ENCODE measurements at regions not wholly inside any gene's neighbourhood (a gene's known extent, or its start where the extent isn't known, plus 50 kb on each side); places are given as distances from the start of the nearest gene placed in this dataset.
A peak's percentile ranks its signal among the peaks of the same experiment; 100 is the strongest.

GRCh38 chr17:21513012-21513570 lies 136.9 kb downstream of the KCNJ12 start:
- DNase-seq (ENCODE audit: extremely low read depth in 1 of 4, low spot score in 3 of 4) (peak; percentile 81 to 88 (median 86)), FAIRE-seq (no peak), ATAC-seq (peak; percentile 83)
- WGBS (ENCODE audit: insufficient coverage, low coverage, missing lambda C conversion rate) = 6% methylated on average over 17 of the region's 24 CpGs
- Histone ChIP-seq H4K20me1 (replicated peaks; ENCODE audit: control insufficient read depth, insufficient read depth, low read length) (no peaks in the 10 kb centered on the region), H3K36me3 (ENCODE audit: control insufficient read depth, insufficient read depth, low read length) (no peaks in the 10 kb centered on the region), H3K4me2 (ENCODE audit: insufficient read depth, low read length) (peak overlapping the region; percentile 56), H3K4me1 (replicated peaks in 1 of 2; ENCODE audit: control insufficient read depth in 2 of 2, insufficient read depth in 2 of 2, low read length in 2 of 2) (peaks cover 0 to 15% of the 10 kb centered on the region in 2 experiments; a peak in 2 of 5 replicates), H3K9me1 (ENCODE audit: control insufficient read depth, insufficient read depth, low read length) (no peaks in the 10 kb centered on the region), H3K9me3 (replicated peaks; ENCODE audit: control insufficient read depth, insufficient read depth, low read depth, low read length) (no peaks in the 10 kb centered on the region), H3K27me3 (ENCODE audit: control insufficient read depth in 2 of 2, insufficient read depth in 2 of 2, low read length in 2 of 2) (no peaks in the 10 kb centered on the region), H3K79me2 (ENCODE audit: control insufficient read depth, insufficient read depth, low read length) (no peaks in the 10 kb centered on the region), H3K4me3 (no peak overlapping the region), H3K9ac (ENCODE audit: insufficient read depth in 1 of 2, low read depth in 2 of 2, low read length in 2 of 2) (peak overlapping the region in 1 of 2 experiments; percentile 79; a peak in 2 of 4 replicates), H2AFZ (ENCODE audit: low read depth, low read length) (peak overlapping the region; percentile 83), H3K27ac (ENCODE audit: extremely low read depth, low read depth, low read length) (no peak overlapping the region)
- no TSS peak for BruUV-seq (replicated peaks)
- in situ Hi-C loops (cut with MboI) (loop anchor here (5.0 to 10.0 kb wide), 2 partner anchors 51 to 238 kb away; no protein-coding TSS in a partner anchor), intact Hi-C loops (cut with micrococcal nuclease) (loop anchor here (5.0 kb wide), 1 partner anchor 386 kb away; the partner anchor contains the start of gene DHRS7B)
- ChIA-PET POLR2A (interaction anchor here (0.6 to 1.7 kb wide), 5 partner anchors 10 to 71 kb away, joined by 3 to 7 read pairs (median 3); no protein-coding TSS in a partner anchor), CTCF (ENCODE audit: low intra/inter-chr PET ratio) (interaction anchor here (0.8 kb wide), 1 partner anchor 55 kb away, joined by 3 read pairs; no protein-coding TSS in a partner anchor)
- TF ChIP-seq FOSL1 (tag; conservative IDR thresholded peaks at IDR 0.05) (no peak), ZNF639 (CRISPR knock-in tag; conservative IDR thresholded peaks at IDR 0.05 in 1 of 2, IDR thresholded peaks at IDR 0.05 in 1 of 2) (no peak), MAFG (tag; conservative IDR thresholded peaks at IDR 0.05) (no peak), ZNF175 (CRISPR knock-in tag; IDR thresholded peaks at IDR 0.05; ENCODE audit: low read depth) (no peak), POLR2AphosphoS5 (IDR thresholded peaks at IDR 0.05; ENCODE audit: control insufficient read depth, insufficient read depth, low read depth, low read length) (no peak), ZNF507 (tag; conservative IDR thresholded peaks at IDR 0.05) (no peak), ZNF280B (CRISPR knock-in tag; IDR thresholded peaks at IDR 0.05) (no peak), RBM22 (IDR thresholded peaks at IDR 0.05; ENCODE audit: low read depth, low read length, poor library complexity, severe bottlenecking) (no peak), NFYB (IDR thresholded peaks at IDR 0.05; ENCODE audit: extremely low read depth, insufficient read length) (no peak)
